ACC112 (cell line): ENCODE measurements at regions not wholly inside any gene's neighbourhood (a gene's known extent, or its start where the extent isn't known, plus 50 kb on each side); places are given as distances from the start of the nearest gene placed in this dataset.
"Not testable (repeated sequence)": the region's sequence is repeated elsewhere in the genome, so short reads cannot be mapped to it uniquely, and the experiment has no call there.

Experiments
- H2AFZ ChIP-seq: fragments of 200-600 bp; sonication (generic); one replicate; pipeline ENCODE4 v1.6.0; 2017; ENCODE audit warnings: antibody characterized with exemption, low read length; ENCODE audit not compliant: unreplicated experiment
- H3K27ac ChIP-seq: fragments of 200-600 bp; sonication (generic); 2 replicates; pipeline ENCODE4 v1.5.1; 2014; ENCODE audit warnings: low read depth, mild to moderate bottlenecking, antibody characterized with exemption, low read length, moderate library complexity
- H3K27me3 ChIP-seq: fragments of 200-600 bp; sonication (generic); 2 replicates; pipeline ENCODE4 v1.6.1; 2014; ENCODE audit warnings: mild to moderate bottlenecking, antibody characterized with exemption, low read length, moderate library complexity, mixed read lengths; ENCODE audit not compliant: insufficient read depth
- H3K36me3 ChIP-seq: fragments of 200-600 bp; sonication (generic); 2 replicates; pipeline ENCODE4 v1.6.1; 2016; ENCODE audit warnings: mild to moderate bottlenecking, antibody characterized with exemption, low read length, moderate library complexity, mixed read lengths; ENCODE audit not compliant: insufficient read depth
- H3K4me1 ChIP-seq: fragments of 200-600 bp; sonication (generic); one replicate; pipeline ENCODE4 v1.6.1; 2016; ENCODE audit warnings: low read length, mixed read lengths; ENCODE audit not compliant: insufficient read depth, unreplicated experiment, control insufficient read depth
- H3K4me3 ChIP-seq: fragments of 200-600 bp; sonication (generic); 2 replicates; pipeline ENCODE4 v1.5.1; 2014; ENCODE audit warnings: mild to moderate bottlenecking, low read depth, low read length
- H3K79me2 ChIP-seq: fragments of 200-600 bp; sonication (generic); one replicate; pipeline ENCODE4 v1.6.0; 2016; ENCODE audit warnings: low read length; ENCODE audit not compliant: control insufficient read depth, unreplicated experiment, insufficient read depth

GRCh38 chr7:113176180-113176579 is 57.8 kb upstream of the SMIM30 start:
- peaks cover 11% of the 10 kb centered on the region for H3K4me1 ChIP-seq
- not testable (repeated sequence) for H3K27me3 ChIP-seq, H3K79me2 ChIP-seq, H2AFZ ChIP-seq, H3K36me3 ChIP-seq, H3K4me3 ChIP-seq, H3K27ac ChIP-seq

DNA sequence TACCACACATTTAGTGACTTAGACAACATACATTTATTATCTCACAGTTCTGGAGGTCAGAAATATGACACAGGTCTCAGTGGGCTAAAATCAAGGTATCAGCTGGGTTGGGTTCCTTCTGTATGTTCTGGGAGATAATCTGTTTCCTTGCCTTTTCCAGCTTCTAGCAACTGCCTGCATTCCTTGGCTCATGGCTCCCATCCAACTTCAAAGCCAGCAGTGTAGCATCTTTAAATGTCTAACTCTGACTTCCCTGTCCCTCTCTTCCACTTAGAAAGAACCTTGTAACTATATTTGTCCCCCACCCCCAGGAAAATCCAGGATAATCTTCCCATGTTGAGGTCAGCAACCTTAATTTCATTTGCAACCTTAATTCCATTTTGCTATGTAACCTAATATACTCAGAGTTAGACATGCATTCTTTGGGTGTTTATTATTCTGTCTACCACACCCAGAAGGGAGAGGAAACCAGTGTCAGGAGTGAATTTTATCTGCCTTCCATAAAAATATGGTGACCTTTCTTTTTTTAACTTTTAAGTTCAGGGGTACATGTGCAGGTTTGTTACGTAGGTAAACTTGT is 57.3 kb upstream of the SMIM30 start:
- Histone ChIP-seq H3K27ac (no peak overlapping the region), H2AFZ (no peak overlapping the region), H3K27me3 (no peaks in the 10 kb centered on the region), H3K36me3 (no peaks in the 10 kb centered on the region), H3K4me3 (no peak overlapping the region), H3K79me2 (no peaks in the 10 kb centered on the region), H3K4me1 (peaks cover 11% of the 10 kb centered on the region)

- Histone ChIP-seq H3K4me3 (no peak overlapping the region), H2AFZ (no peak overlapping the region), H3K79me2 (no peaks in the 10 kb centered on the region), H3K27me3 (no peaks in the 10 kb centered on the region), H3K27ac (no peak overlapping the region), H3K4me1 (no peaks in the 10 kb centered on the region), H3K36me3 (no peaks in the 10 kb centered on the region)
Measured at GRCh38 chr7:113172726-113173125, 54.4 kb upstream of the SMIM30 start.

DNA sequence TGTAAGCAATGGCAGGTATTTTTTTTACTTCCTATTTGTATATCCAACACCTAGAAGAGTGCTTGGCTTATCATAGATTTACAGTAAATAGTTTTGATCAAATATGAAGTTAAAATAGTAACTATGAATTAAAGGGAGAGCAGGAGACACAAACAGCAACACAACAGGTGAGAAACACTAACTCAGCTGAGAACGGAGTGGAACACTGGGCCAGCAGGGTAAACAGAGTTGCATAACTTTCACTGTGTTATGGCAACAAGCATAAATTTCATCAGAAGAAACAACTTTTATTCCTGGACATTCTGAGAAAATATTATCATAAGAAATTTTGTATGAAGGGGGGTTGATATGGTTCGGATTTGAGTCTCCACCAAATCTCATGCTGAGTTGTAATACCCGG is 52.2 kb upstream of the SMIM30 start:
- Histone ChIP-seq H3K27me3 (no peaks in the 10 kb centered on the region), H3K4me1 (no peaks in the 10 kb centered on the region), H2AFZ (peak overlapping the region; percentile 1), H3K36me3 (no peaks in the 10 kb centered on the region), H3K4me3 (no peak overlapping the region), H3K79me2 (no peaks in the 10 kb centered on the region), H3K27ac (no peak overlapping the region)
